Stimulated activated CD8-positive, alpha-beta memory T cell treated with anti-CD3 and anti-CD28 coated beads, Interleukin-12 subunit alpha, Interleukin-12 subunit beta, amount 100 ng/mL, for 24 hours (primary cell): ENCODE measurements at regions not wholly inside any gene's neighbourhood (a gene's known extent, or its start where the extent isn't known, plus 50 kb on each side); places are given as distances from the start of the nearest gene placed in this dataset.
"Not testable (repeated sequence)": the region's sequence is repeated elsewhere in the genome, so short reads cannot be mapped to it uniquely, and the experiment has no call there.

Experiments
- DNase-seq: peaks from one replicate; pipeline ENCODE4 v3.0.0-alpha.2; 2020; ENCODE audit errors: extremely low read depth

DNA sequence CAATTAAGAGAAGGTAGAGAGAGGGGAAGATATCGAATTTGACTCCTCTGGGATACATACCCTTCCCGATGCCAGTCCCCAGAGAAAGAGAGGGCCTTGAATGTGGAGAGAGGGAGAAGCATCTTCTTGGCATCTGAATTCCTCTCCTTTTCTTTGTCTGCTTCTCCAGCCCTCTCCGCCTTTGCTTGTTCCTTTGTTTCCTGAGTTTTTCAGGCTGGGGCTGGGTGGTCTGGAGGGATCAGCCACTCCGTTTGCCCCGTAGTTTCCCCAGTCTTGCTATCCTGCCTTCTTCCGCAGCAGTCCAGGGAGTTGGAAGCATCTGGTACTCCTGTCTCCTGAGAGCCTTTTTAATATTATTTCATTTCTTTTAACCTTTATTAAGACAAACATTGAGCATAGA, 107.1 kb upstream of the CADM1 start:
- no peak for DNase-seq

DNA sequence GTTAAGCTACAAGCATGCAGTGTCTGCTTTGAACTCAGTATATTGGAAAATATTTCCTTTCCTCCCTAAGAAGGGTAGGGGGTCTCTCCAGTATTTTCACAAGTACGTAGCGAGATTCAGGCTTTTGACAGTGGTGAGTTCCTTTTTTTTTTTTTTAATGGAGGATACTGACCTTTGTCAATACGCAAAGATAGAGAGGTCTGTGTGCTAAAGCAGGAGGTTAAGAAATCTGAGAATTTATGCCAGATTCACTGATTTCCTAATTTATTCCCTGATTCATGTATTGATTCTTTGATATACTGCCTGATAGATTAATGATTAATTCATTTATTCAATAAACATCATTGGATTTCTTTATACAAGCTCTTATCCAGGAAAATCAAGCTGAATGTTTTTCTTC, 106.7 kb upstream of the CADM1 start:
- no peak for DNase-seq

DNA sequence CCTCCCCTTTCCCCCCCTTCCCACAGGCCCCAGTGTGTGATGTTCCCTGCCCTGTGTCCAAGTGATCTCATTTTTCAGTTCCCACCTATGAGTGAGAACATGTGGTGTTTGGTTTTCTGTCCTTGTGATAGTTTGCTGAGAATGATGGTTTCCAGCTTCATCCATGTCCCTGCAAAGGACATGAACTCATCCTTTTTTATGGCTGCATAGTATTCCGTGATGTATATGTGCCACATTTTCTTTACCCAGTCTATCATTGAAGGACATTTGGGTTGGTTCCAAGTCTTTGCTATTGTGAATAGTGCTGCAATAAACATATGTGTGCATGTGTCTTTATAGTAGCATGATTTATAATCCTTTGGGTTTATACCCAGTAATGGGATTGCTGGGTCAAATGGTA, 106.0 kb upstream of the CADM1 start:
- not testable (repeated sequence) for DNase-seq

DNA sequence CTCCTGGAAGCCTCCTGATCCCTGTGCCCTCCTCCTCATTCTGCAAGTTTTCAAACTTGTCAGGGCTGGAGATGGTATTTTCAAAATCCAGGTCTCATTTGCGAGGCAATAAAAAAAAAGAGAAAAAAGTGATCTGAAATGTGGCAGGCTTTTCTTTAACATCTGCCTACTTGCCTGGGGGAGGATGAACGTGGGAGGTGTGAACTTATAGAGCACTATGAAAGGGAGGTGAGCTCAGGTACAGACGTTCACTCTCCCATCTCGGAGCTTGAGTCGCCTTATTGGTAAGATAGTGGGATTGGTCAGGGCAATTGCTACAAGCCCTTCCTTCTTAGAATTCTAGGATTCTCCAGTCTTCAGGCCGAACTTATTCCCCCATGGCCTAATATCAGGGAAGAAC, 104.8 kb upstream of the CADM1 start:
- no peak for DNase-seq

DNA sequence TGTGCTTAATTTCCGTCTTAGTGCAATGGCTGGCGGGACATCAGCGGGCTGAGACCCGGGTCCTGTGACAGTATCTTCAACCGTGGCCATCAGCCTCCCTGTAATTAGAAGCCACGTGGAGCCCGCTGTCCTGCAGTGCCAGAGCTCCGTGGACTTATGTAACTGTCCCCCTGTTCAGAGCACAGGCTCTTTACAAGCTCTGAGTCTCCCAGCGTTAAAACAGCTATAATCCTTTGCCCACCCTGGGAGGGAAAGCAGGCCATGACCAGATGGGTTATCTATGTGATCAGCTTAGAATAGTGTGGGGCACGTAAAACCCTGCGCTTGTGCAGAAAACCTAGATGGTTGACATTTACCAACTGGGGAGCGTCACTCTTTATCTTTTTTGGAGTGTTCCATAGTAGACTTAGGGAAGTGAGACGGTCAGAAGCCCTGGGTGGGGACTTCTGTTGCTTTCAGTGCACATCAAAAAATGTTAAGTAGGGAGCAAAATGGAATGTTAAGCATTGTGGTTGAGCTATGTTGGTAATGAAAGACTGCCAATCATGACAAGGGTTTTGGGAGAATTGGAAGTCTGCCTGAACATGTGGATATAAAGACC, 103.5 kb upstream of the CADM1 start:
- no peak for DNase-seq

DNA sequence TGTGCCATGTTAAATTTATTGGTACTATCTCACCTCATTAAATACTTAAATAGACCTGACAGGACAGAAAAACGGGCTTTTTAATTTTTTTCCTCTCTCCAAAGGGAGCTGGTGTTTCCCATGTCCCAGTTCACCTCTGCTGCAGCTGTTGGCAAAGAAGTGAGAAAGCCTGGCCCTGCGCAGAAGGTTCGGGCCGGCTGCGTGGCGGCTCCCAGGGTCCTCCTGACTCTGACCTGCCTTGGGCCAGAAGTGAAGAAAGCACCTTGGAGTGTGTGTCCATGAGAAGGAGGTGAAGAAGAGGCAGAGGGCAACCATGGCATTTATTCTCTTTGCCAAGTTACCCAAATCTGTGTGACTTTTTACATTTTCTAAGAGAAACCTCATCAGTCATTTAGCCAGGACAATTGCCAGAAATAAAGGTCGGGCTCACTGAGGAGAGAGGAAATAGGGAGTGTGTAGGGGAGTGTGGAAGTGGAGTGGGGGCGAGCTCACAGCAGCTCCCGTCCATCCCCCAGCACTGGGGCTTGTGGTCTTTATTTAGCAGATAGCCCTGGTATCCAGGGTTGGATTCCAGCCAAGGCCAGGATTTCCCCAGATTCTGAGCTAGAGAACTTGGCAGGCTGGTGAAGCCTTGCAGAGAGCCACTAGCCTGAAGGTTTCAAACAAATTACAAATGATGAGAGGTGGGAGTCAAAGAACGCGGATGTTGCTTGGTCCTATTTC, 102.4 kb upstream of the CADM1 start:
- no peak for DNase-seq

DNA sequence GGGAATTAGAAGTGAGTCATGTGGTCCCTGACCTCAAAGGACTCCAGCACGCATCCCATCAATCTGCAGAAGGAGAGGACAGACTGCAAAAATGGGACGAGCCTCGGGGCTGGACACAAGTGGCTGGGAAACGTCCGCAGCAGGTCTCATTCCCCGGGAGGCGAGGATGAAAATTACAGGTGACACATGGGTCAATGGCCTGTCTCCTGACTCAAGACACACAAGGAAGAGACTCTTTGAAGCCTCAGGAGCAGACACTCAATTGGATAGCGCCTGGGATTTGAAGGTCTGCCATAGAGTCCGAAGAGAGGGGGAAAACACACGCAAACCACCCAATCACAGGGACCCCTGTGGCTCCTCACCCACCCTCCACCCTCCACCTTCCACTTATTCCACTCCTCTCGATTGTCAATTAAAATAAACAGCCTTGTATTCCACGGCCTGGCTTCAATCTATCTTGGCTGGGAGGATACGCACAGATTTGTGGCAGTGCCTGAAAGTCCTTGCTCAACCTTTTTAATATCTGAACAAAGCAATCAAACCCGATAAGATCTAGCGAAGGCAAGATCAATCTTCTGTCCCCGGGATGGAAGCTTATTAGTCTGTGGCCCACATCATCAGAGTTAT, 101.8 kb upstream of the CADM1 start:
- DNase-seq = no peak

DNA sequence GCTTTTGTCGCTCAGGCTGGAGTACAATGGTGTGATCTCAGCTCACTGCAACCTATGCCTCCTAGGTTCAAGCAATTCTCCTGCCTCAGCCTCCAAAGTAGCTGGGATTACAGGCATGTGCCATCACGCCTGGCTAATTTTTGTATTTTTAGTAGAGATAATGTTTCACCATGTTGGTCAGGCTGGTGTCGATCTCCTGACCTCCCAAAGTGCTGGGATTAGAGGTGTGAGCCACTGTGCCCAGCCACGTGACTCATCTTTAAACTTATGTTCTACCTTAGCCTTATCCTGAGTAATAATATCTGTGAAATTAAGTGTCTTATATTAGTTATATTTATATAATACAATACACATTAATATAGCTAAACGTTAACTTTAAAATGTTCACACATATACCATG, 101.2 kb upstream of the CADM1 start:
- not testable (repeated sequence) for DNase-seq

DNA sequence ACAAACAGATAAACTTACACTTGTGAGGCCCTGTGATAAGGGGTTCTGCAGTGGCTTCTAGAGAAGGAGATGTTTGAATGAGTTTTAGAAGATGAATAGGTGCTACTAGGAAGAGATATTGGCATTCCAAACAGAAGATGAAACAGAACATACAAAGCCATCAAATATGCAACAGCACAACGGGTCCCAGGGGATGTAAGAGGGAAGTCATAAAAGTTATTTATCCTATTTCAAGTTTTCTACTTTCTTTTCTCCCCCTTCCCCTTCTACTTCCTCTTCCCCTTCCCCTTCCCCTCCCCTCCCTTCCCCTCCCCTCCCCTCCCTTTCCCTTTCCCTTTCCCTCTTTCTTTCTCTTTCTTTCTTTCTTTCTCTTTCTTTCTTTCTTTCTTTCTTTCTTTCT, 94.9 kb upstream of the CADM1 start:
- no peak for DNase-seq

DNA sequence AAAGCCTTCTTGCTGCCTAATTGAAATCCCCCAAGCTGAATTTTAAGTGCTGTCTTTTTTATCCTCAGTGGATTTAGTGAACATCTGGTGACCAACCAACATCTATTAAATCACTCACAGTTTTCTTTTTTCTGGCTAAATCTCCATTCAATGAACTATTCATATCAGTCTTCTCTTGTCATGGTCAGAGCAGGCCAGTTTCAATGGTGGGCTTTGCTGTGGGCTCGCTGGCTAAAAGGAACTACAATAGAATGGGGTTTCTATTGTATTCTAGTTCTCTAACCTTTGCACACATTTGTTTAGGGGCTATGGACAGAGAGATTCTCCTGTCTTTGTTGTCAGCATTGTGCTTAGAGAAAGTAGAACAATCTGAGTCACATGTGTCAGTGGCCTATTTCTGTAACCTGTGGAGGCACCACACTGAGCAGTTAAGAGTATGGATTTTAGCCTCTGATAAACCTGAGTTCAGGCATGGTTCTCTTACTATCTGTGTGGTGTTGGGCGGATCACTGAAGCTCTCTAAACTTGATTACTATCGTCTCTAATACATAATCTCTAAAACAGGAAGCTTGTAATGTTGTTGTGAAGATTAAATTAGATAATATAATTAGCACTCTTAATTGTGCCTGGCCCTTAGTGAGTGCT, 94.2 kb upstream of the CADM1 start:
- no peak for DNase-seq

DNA sequence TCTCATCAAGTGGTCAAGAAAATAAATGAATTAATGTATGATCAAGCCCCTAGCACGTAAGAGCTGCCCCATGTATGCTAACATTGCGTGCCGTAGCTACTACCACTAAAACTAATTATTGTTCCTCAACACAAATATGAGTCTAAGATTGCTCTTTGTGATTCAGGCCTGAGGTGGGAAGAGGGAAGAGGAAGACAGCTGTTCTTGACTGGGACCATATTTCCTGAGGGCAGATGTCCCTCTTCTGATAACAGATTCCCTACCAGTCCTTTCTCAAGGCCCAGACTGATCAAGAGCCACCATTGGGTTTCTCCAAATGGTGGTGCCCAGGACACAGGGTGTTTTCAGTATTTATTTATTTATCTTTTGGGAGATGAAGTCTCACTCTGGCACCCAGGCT, 87.2 kb upstream of the CADM1 start:
- DNase-seq = no peak

DNA sequence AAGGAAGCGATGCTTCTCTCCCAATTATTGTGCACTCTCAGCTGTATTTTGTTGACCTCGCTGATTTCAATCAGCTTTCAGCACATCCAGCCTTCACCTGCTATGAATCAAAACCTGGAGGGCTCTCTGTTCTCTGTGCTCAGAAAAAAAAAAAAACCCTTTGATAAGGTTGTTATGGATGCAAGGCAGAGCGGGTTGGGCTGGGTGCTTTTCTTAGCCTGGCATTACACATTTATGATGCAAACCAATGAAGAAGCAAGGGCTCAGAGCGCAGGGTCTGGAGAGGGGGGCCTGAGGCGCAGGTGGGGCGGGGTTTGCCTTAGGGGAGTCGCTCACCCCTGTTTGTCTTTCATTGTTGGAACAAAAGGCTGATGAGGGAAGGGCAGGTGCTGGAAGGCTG, 86.0 kb upstream of the CADM1 start:
- DNase-seq = no peak

DNA sequence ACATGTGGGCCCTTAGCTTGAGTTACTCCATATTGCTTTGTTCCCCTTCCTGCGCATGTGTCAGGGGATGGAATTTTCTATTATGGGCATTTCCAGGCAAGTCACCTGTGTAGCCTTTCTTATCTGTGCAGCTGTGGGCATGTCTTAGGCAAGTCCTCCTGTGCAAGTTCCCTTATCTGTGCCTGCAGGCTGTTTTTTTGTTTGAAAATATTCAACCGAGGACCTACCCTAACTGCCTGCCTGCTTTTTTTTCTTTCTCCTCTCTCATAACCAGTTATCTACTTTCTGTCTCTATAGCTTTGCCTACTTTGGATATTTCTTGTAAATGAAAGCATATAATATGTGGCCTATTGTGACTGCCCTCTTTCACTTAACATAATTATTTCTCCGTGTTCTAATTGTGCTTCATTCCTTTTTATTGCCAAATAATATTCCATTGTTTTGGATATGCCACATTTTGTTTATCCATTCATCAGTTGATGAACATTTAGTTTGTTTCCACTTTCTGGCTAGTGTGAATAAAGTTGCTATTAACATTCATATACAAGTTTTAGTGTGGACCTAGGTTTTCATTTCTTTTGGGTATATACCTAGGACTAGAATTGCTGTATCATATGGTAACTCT, 83.6 kb upstream of the CADM1 start:
- no peak for DNase-seq

DNA sequence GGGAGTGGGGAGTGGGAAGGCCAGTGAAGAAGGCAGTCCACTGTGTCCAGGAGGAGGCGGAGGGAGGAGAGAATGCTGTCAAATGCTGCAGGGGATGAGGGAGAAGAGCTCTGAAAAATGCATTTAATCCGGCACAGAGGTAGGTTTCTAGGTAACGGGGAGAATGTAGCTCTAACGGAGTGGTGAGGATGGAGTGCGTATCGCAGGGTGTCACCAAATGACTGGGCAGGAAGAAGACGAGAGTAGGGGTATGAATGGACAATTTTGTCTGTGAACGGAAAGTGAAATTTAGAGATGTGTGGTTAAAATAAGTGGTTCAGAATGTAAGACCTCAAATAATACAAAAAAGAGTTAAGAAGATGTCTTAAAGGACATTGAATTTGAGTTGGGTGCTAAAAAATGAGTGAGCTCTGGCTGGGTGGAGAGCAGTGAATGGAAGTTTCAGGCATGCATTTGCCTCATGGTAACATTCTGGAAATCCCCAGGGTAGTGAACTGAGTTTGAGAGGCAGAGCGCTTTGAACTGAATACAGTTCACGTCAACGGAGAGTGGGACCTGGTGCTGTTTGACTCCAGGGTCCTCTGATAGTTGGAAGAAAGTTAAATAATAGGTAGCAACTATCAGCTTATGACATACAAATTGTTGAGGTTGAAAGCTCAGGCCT, 81.3 kb upstream of the CADM1 start:
- no peak for DNase-seq

DNA sequence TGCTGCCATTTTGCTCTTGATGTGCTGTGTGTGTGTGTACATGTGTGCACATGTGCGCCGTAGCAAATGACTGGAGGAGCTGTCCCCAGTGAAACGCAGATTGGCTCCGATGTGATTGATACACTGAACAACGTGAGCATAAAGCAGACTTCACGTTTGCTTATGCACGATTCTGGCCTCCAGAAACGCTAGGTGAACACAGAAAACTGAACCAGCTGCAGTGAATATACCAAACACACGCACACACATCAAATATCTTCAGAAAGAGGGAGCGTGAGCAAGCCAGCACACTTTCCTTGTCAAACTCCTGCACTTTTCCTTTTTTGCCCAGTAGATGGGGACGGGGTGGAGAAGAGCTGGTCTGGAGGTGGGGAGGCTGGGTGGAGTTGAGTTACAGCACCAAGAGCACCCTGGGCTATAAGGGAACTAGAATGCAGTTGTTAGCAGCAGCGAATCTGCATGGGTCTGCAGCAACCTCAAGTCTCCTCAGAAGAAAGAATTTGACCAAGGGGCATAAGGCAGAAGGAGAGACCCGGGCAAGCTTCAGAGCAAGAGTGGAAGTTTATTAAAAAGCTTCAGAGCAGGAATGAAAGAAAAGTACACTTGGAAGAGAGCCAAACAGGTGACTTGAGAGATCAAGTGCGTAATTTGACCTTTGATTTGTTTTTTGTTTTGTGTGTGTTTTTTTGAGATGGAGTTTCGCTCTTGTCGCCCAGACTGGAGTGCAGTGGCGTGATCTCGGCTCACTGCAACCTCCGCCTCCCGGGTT, 77.8 kb upstream of the CADM1 start:
- no peak for DNase-seq

DNA sequence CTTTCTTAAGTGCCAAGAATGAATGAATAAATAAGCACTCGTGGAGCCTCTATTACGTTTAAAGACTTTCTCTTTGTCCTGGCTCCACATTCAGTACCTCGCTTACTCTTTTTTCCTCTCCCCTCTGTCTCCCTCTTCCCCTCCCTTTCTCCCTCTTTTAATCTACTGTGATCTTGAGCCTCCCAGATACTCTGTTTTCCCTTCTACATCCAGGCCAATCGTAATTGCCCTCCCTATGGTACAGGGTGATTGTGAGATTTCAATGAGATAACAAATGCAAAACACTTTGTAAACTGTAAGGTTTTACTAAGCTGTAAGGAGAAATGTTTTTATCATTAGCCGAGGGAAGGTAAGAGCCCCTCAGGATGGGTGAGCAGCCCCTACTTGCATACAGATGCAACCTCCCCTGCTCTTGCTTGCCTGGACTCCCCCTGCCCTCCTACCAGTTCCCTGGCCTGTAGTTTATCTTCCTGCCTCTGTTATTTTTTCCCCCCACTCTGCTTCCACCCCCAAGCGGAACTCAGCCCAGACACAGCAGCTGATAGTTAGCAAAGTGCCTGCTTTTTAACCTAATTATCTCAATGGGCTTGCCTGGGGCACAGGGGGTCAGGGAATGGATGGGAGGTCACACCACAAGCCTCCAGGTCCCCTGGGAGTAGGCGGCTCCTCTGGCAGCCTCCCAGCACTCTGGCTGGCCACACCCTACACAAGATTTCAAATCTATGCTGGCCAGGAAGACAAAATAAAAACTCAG, 76.9 kb upstream of the CADM1 start:
- no peak for DNase-seq

DNA sequence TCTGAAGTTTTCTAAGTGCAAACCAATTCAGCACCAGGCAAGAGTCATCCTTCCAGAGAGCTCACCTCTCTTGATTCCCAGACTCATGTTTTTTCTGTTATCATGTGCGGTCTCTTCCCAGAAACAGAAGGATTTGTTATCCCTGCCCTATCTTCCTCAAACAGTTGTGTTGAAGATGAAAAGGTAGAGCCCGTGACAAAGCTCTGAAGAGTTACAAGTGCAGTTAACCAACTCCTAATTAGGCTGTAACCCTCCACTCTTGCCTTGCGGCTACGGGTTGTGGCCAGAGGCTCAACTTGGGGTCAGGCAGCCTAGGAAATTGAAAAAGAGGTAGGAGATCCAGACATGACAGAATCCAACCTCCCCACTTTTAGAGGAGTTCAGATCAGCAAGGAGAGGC, 76.2 kb upstream of the CADM1 start:
- DNase-seq = no peak

DNA sequence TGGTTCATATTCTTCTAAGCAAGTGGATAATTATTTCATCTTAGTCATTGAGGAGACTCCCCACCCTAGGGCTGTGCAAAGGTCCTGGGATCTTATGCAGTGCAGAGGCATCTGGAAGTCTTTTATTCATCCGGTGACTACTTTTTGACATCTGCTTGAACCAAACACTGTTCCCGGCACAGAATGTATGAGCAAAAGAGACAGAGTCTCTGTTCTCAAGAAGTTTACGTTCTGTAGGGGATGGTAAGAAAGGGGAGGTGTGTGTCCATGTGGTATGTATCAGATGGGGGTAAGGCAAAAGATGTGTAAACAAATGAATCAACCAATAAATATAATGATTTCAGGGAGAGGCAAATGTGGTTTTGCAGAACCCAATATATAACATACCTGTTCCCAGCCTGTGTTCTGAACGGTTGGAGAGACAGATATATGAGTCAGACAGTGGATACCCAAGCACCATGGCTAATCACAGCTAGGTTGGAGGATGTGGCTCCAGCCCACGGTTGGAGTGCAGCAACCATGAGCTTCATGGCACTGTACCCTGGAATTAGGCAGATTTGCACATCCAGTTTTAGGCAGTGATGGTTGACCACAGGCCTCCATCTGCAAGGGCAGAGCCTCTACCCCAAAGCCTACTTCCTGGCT, 75.1 kb upstream of the CADM1 start:
- DNase-seq = no peak

DNA sequence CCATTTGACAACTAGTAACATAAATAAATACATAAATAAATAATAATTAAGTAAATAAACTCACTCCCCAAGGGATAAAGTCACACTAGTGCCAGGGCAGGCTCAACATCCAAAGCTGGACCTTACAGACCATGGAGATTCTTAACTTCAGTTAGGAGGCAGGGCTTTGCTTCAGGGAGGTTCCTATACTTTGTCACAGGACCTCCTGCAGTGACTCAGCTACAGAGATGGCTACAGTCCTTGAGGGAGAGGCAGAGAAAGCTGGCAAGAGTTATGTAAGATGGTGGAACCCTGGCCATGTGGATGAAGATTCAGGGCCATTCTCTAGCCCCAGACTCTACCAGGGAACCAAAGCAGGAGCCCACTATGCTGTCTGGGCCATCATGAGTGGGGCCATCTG, 74.1 kb upstream of the CADM1 start:
- no peak for DNase-seq

DNA sequence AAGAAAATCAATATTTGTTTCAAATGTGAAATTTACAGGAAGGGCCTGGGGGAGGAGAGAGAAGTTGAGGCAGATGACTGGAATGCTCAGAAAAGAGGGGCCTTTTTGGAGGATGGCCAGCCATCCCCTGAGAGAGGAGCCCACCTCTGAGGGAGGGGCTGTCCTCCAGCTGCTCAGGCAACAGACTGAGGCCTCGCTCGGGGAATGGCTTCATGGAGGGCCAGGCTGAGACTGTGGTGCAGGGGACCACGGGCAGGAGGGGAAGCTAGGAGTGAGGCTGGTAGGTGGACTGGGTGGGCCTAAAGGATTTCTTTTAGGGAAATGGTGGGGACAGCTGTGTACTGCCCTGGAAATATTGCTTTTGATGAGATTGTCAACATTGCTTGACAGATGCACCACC, 73.5 kb upstream of the CADM1 start:
- DNase-seq = no peak
